Smooth muscle cell (in vitro differentiated cells): ENCODE measurements at regions not wholly inside any gene's neighbourhood (a gene's known extent, or its start where the extent isn't known, plus 50 kb on each side); places are given as distances from the start of the nearest gene placed in this dataset.

Experiments used
- DNase-seq: peaks from one replicate; lab custom pipeline; 2025; ENCODE audit not compliant: unreplicated experiment; lab: John Stamatoyannopoulos, UW
- H2AFZ ChIP-seq: fragments of 200-600 bp; sonication (generic); 2 replicates; pipeline ENCODE4 v1.6.0; 2016; ENCODE audit warnings: antibody characterized with exemption, low read depth, mild to moderate bottlenecking
- H3F3A ChIP-seq: fragments of 200-600 bp; sonication (generic); 2 replicates; pipeline ENCODE4 v1.6.0; 2017; ENCODE audit warnings: antibody characterized with exemption, low read depth
- H3K27ac ChIP-seq: fragments of 200-600 bp; sonication (generic); 2 replicates; pipeline ENCODE4 v1.5.1; 2016; ENCODE audit warnings: low read depth, mild to moderate bottlenecking
- H3K27me3 ChIP-seq: fragments of 200-600 bp; sonication (generic); 2 replicates; pipeline ENCODE4 v1.6.1; 2016; ENCODE audit warnings: low read depth, mild to moderate bottlenecking
- H3K36me3 ChIP-seq: fragments of 200-600 bp; sonication (generic); 2 replicates; pipeline ENCODE4 v1.5.1; 2016; ENCODE audit warnings: low read depth
- H3K4me1 ChIP-seq: fragments of 200-600 bp; sonication (generic); 2 replicates; pipeline ENCODE4 v1.5.1; 2016; ENCODE audit warnings: low read depth
- H3K4me2 ChIP-seq: fragments of 200-600 bp; sonication (generic); 2 replicates; pipeline ENCODE4 v1.6.0; 2016; ENCODE audit warnings: mild to moderate bottlenecking
- H3K4me3 ChIP-seq: fragments of 200-600 bp; sonication (generic); 2 replicates; pipeline ENCODE4 v1.5.1; 2016; ENCODE audit warnings: mild to moderate bottlenecking
- H3K79me2 ChIP-seq: fragments of 200-600 bp; sonication (generic); 2 replicates; pipeline ENCODE4 v1.6.0; 2016; ENCODE audit warnings: low read depth, mild to moderate bottlenecking
- H3K9ac ChIP-seq: fragments of 200-600 bp; sonication (generic); 2 replicates; pipeline ENCODE4 v1.6.0; 2016; ENCODE audit warnings: low read depth
- H3K9me3 ChIP-seq: fragments of 200-600 bp; sonication (generic); replicated peaks from 2 replicates; pipeline ENCODE4 v1.5.1; 2016; ENCODE audit warnings: low read depth
- H4K20me1 ChIP-seq: fragments of 200-600 bp; sonication (generic); 2 replicates; pipeline ENCODE4 v1.6.0; 2016; ENCODE audit warnings: low read depth
- WGBS: methylation state at CpG from one replicate; pipeline ENCODE4 v1.1.7; 2016; ENCODE audit warnings: low lambda C conversion rate; 5-methylcytosine and 5-hydroxymethylcytosine counted together
- TF ChIP-seq, protein P1 (sequence below): fragments of 200-600 bp; sonication (generic); IDR thresholded peaks from 2 replicates; pipeline ENCODE4 v1.5.1; 2017; ENCODE audit warnings: borderline replicate concordance, mild to moderate bottlenecking, antibody characterized with exemption; ENCODE audit not compliant: insufficient read depth, poor library complexity, severe bottlenecking

DNA sequence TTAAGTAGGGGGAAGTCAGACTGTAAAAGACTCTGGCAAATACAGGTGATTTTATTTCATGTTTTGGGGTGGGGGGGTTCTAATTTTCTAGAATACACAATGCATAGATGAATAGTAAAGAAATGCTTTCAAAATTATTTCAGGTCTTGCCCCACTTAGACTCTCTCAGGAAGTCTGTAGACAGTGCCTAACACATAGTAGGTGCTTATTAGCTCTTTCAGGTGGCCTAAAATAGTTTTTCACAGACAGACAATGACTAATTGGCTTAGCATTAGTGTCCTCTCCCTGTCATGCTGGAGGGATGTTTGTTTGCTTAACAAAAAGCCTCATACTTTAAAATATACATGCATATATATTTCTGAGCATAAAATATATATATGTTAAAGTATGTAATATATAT, 366.0 kb downstream of the SOX9 start:
- Histone ChIP-seq H3K27ac (no peak overlapping the region), H3K9me3 (no peaks in the 10 kb centered on the region), H3K36me3 (no peaks in the 10 kb centered on the region), H3K79me2 (peaks cover 59% of the 10 kb centered on the region), H4K20me1 (peaks cover 79% of the 10 kb centered on the region), H3K4me1 (no peaks in the 10 kb centered on the region), H3K4me2 (no peak overlapping the region), H3K9ac (no peak overlapping the region), H3K4me3 (no peak overlapping the region), H3K27me3 (no peaks in the 10 kb centered on the region), H3F3A (no peaks in the 10 kb centered on the region), H2AFZ (no peak overlapping the region)
- DNase-seq: no peak
- TF ChIP-seq, protein P1, sequence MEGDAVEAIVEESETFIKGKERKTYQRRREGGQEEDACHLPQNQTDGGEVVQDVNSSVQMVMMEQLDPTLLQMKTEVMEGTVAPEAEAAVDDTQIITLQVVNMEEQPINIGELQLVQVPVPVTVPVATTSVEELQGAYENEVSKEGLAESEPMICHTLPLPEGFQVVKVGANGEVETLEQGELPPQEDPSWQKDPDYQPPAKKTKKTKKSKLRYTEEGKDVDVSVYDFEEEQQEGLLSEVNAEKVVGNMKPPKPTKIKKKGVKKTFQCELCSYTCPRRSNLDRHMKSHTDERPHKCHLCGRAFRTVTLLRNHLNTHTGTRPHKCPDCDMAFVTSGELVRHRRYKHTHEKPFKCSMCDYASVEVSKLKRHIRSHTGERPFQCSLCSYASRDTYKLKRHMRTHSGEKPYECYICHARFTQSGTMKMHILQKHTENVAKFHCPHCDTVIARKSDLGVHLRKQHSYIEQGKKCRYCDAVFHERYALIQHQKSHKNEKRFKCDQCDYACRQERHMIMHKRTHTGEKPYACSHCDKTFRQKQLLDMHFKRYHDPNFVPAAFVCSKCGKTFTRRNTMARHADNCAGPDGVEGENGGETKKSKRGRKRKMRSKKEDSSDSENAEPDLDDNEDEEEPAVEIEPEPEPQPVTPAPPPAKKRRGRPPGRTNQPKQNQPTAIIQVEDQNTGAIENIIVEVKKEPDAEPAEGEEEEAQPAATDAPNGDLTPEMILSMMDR: no peak

DNA sequence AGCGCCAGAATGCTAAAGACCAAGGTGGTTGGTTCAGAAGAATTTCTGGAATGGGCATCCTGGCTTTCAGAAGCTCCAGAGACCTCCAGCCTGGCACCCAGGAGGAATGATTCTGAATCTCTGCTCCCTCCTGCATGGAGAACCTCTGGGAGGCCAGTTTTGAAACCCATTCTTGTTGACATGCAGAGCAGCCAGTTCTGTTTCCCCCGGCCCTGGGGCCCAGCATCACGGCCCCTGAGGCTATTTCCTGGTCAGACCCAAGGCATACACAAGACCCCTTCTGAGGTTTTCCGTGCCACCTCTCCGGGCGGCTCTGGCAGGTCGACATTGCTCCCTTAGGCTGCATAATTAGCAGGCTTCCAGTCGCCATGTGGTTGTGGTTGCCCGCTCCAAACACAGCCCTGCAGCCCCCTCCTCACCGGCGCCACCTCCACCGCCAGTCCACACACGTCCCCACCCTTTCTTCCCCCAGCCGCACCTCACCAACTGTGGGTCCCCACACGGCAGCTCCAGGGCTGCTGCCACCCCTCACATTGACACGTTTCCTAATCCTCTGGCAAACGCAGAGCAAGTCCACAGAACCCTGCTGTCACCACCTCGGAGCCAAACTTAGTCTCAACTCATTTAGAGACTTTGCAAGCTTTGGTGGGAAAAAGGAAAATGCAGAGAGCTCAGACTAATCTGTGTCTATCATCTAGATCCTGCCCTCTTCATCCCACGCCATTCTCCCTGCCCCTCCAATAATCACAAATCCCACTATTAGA, 367.1 kb downstream of the SOX9 start:
- Histone ChIP-seq H3K27me3 (no peaks in the 10 kb centered on the region), H3K27ac (no peak overlapping the region), H3K9me3 (no peaks in the 10 kb centered on the region), H3K4me3 (no peak overlapping the region), H3K4me1 (no peaks in the 10 kb centered on the region), H4K20me1 (peaks cover 79% of the 10 kb centered on the region), H2AFZ (no peak overlapping the region), H3K79me2 (peaks cover 62% of the 10 kb centered on the region), H3F3A (no peaks in the 10 kb centered on the region), H3K36me3 (no peaks in the 10 kb centered on the region), H3K9ac (no peak overlapping the region), H3K4me2 (no peak overlapping the region)
- WGBS: 78% methylated on average over 19 of the region's 19 CpGs
- DNase-seq: no peak
- TF ChIP-seq, protein P1: no peak

DNA sequence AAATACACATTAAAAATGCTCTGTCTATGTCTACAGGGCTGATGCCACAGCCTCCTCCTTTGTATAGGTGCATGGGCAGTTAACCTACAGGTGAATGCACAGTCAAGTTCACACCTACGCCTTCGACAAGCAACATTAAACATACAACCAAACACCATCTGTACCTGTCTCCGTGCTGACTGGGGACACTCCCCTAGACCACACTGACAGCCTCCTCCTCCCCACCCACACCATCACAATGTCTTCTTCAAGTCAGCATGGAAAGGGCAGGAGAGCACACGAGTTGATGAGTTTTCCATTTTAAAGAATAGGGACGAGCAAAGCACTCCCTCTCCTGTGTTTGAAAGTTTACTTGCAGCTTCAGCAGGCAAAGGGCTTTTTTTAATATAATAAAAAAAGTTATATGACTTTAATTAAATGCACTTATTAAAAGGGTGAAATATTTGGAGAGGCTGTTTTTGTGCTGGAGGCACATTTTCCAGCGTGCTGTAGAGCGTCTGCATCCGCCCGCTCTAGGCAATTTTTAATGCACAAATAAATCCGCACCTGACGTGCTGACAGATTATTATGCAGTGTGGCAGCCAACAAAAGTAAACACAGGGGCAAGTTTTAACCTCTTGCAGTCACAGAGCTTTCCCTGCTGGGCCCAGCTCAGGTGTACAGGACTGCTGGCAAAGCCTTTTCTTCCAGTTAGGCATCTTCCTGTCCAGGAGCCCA, 367.9 kb downstream of the SOX9 start:
- no peak for DNase-seq
- no peak overlapping the region for H3K4me2 ChIP-seq
- WGBS: 86% methylated on average over 11 of the region's 11 CpGs
- no peak overlapping the region for H3K4me3 ChIP-seq
- H3K9ac ChIP-seq: no peak overlapping the region
- H4K20me1 ChIP-seq: peaks cover 83% of the 10 kb centered on the region
- H3K4me1 ChIP-seq: no peaks in the 10 kb centered on the region
- TF ChIP-seq, protein P1: no peak
- H3F3A ChIP-seq: no peaks in the 10 kb centered on the region
- H3K36me3 ChIP-seq: no peaks in the 10 kb centered on the region
- peaks cover 70% of the 10 kb centered on the region for H3K79me2 ChIP-seq
- H3K27ac ChIP-seq: no peak overlapping the region
- H3K27me3 ChIP-seq: no peaks in the 10 kb centered on the region
- H2AFZ ChIP-seq: no peak overlapping the region
- no peaks in the 10 kb centered on the region for H3K9me3 ChIP-seq
